GM19035 (cell line): ENCODE measurements at regions not wholly inside any gene's neighbourhood (a gene's known extent, or its start where the extent isn't known, plus 50 kb on each side); places are given as distances from the start of the nearest gene placed in this dataset.
"Not testable (repeated sequence)": the region's sequence is repeated elsewhere in the genome, so short reads cannot be mapped to it uniquely, and the experiment has no call there.

Source experiments
- ATAC-seq: cut with Tn5 transposase; IDR thresholded peaks from one replicate; pipeline ENCODE4 v1.9.1; 2021; ENCODE audit not compliant: unreplicated experiment

DNA sequence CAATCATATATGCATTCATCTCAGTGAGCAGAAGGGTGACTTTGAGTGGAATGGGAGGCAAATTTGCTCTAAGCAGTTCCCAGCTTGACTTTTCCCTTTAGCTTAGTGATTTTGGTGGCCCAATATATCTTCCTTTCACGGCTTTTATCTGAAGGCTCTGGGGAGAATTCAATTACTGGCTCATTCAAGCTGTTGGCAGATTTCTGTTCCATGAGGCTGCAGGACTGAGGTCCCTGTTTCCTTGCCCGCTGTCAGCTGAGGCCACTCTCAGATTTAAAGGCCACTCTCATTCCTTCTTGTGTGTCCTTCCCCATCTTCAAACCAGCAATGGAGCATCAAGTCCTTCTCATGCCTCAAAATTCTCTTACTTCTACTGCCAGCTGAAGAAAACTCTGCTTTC lies 170.4 kb upstream of the ATP10A start:
- ATAC-seq = no peak

DNA sequence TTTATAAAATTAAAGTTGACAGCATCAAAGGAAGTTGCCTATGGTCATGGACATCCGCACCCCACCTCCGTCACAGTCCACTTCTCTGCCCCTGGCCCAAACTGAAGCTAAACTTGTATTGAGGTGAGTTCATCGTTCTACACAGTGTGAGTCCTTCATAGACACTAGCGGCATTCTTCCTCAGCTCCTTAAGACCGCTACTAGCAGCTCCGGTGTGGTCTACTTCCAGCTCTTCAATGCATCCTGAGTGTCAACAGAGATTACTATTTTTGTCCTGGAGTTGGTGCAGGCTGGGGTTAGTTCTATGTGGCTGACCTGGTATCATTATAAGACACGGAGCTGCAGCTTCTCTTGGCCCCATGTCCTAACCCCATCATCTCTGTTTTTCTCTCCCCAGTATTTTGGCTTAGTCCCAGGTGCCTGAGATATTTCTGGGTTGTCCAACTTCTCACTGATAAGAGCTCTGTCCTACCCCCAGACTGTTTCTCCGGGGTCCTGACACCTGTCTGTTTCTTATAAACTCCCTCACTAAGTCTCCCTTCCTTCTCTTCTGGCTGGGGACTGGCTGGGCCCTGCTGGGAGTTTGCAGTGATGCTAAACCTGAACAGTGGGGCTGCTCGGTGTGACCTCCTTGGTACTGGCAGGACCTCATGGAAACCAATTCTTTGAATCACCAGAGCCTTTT lies 169.2 kb upstream of the ATP10A start:
- no peak for ATAC-seq

DNA sequence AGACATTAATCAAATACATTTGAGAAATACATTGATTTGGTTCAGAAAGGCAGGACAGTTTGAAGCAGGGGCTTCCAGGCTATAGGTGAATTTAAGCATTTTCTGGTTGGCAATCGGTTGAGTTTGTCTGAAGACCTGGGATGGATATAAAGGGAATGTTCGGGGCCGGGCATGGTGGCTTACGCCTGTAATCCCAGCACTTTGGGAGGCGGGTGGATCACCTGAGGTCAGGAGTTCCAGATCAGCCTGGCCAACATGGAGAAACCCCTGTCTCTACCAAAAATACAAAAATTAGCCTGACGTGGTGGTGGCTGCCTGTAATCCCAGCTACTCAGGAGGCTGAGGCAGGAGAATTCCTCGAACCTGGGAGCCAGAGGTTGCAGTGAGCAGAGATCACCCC lies 166.5 kb upstream of the ATP10A start:
- not testable (repeated sequence) for ATAC-seq

DNA sequence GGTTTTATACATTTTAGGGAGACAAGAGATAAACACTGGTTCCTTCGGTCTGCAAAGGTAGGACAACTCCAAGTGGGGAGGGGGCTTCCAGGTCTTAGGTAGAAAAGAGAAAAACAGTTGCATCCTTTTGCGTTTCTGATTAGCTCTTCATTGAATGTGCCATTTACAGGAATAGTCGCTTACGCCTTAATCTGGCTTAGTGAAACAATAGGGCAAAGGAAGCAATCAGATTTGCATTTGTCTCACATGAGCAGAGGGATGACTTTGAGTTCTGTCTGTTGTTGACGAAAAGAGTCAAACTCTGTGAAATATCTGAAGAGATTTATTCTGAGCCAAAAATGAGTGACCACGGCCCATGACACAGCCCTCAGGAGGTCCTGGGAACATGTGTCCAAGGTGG lies 166.0 kb upstream of the ATP10A start:
- ATAC-seq = no peak

DNA sequence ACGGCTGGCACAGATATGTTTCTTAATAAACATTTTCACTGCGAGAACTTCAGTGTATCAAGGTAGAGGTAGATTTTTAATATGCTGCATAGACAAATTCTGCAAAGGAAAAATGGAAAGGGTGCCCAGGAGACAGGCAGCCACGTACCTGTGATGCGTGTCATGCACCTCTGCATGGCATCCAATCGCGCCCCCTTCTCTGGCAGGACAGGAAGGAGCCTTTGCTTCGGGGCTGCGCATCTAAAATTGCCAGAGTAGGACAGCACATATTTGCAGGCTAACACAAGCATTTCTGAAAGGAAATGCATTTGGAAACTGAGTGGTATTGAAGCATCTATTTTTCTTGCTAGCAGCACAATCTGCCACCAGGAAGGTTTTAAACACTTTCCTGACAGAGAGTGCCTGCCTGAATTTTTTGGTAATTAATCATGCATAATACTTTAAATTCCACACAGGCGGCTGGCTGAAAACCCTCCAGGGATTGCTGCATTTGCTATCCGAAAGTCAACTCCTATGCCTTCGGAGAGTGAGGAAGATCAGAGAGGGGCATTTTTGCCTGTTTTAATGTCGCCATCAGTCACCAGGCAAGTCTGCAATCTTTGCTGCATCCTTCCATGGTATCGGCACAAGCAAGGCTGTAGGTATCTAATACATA lies 165.1 kb upstream of the ATP10A start:
- no peak for ATAC-seq

DNA sequence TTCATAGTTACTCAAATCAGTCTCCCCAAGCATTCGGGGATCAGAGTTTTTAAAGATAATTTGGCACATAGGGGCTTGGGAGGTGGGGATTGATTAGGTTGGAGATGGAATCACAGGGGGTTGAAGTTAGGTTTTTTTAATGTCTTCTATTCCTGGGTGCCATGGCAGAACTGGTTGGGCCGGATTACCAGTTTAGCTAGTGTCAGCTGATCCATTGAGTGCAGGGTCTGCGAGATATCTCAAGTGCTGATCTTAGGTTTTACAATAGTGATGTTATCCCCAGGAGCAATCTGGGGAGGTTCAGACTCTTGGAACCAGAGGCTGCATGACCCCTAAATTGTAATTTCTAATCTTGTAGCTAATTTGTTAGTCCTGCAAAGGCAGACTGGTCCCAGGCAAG lies 163.5 kb upstream of the ATP10A start:
- not testable (repeated sequence) for ATAC-seq

DNA sequence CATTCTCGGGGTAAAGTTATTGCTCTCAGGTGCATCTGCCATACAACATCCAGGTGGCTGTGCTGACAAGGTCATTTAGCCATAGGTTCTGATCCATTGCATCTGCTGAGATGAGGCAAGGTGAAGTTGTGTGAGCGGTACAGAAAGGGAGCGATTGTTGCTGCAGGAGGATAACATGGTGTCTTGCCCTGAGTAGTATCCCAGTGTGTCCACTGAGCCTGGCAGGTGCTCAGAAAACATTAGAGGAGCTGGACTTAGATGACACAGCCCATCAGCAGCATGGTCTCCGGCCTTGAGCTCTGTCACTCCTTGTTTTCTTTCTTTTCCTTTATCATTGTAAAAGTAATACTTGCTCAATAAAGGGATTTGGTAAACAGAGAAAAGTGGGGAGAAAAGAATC lies 161.1 kb upstream of the ATP10A start:
- no peak for ATAC-seq

DNA sequence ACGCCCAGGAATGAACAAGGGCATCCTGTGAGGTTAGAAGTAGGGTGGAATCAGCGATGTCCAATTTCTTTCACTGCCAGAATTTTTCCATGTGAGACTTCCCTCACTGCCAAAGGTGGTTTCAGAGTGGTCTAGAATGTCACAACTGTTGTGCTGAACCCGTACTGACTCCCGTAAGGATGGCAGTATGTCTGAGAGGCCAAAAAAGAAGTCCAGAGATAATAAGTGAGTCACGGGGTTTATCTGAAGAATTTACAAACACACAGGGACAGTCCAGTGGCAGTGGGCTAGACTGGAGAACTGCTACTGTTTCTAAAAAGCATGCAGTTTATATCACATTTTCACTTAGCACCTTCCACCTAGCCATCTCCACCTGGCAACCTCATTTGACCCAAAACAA lies 160.6 kb upstream of the ATP10A start:
- no peak for ATAC-seq

DNA sequence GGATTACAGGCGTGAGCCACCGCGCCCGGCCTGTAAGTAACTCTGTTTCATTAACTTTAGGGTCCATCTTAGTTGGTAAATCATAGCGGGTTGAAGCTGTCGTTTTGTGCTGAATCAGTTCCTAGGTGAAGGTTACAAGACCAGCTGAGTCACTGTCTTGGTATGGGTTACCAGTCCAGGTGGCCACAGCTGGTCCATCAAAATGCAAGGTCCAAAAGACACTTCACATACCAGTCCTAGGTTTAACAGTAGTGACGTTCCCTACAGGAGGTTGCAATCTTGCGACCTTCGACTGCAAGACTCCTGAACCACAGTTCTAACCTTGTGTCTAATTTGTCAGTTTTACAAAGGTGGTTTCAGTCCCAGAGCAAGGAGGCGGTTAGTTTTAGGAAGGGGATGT lies 160.1 kb upstream of the ATP10A start:
- ATAC-seq = no peak

DNA sequence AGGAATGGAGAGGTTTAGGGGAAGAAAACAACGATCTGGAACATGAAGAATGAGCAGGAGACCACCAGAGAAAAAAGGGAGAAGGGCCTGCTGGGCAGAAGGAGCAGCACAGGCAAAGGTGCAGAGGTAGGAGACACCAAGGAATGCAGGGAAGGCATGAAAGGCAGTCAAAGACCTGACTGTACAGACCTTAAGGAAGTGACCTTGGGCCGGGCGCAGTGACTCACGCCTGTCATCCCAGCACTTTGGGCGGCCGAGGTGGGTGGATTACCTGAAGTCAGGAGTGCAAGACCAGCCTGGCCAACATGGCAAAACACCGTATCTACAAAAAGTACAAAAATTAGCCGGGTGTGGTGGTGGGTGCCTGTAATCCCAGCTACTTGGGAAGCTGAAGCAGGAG lies 157.7 kb upstream of the ATP10A start:
- ATAC-seq = no peak

DNA sequence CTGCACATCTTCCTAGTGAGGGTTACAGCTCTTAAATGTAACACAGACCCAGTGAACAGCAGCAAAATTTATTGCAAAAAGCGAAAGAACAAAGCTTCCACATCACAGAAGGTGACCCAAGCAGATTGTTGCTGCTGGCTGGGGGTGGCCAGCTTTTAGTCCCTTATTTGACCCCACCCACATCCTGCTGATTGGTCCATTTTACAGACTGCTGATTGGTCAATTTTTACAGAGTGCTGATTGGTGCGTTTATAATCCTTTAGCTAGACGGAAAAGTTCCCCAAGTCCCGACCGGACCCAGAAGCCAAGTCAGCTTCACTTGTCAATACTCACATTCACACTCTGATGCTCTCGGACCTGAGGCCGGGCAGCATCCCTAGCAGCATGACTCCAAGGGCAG lies 154.5 kb upstream of the ATP10A start:
- ATAC-seq = no peak

DNA sequence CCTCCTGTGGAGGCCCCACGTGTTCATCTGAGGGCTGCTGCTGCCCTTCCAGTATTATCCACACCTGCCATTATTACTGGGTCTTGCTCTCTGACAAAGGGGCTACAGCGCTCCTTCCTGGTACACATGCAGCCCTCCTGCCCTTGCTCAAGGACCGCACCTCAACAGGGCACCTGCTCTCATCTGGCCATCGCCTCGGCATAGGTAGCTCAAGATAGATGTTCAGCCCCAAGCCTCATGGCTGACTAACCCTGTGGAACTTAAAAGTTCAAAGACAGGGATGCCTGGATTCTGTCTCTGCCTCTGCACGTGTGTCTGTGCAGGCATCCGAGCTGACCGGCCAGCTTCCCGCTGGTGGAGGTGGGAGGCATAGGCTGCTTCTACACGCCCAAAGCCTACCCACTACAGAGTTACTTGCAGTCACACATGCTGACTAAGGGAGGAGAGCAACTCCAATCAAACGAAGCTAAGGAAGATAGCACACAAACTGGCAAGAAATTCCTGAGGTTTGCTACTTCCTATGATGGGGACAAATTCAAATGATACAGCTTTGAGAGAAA lies 152.5 kb upstream of the ATP10A start:
- ATAC-seq = no peak

DNA sequence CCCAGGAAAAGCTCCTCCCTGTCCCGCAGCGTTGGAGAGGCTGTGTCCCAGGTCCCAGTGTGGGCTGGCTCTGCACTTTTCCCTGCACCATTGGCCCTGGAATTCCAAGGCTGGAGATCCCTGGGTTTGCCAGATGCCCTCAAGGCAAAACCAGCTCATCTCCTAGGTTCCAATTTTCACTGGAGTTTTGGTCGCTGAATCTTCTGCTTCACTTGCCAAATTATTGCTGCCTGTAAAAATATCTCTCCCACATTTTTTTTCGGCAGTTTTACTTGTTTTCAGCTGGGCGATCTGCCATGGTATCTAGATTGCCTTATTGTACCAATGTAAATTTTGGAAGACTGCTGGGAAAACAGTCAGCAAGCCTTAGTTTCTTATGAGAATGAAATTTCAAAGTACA lies 150.9 kb upstream of the ATP10A start:
- ATAC-seq = no peak

DNA sequence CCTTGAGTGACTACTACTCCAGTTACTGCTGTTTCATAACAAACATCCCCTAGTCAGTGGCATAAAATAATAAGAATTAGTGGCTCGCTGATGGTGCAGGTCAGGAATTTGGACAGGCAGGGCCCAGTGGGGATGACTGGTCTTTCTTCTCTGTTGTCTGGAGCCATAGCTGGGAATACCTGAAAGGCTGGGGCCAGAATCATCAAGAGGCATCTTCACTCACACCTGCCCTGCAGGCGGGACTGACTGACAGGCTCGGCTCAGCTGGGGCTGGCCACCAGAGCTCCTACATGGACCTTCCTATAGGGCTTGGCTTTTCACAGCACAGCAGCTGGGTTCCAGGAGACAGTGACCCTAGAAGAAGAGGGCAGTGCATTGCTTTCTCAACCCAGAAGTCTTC lies 148.8 kb upstream of the ATP10A start:
- no peak for ATAC-seq

DNA sequence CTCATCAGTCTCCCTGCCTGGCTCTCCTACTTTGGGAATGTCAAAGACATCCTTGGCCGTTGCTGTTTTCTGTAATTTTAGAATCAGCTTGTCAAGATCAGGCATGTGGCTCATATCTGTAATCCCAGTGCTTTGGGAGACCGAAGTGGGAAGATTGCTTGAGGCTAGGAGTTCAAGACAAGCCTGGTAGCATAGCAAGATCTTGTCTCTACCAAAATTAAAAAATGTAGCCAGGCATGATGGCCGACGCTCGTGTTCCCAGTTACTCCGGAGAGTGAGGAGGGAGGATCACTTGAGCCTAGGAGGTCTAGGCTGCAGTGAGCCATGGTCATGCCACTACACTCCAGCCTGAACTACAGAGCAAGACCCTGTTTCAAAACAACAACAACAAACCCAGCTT lies 144.0 kb upstream of the ATP10A start:
- ATAC-seq = no peak

DNA sequence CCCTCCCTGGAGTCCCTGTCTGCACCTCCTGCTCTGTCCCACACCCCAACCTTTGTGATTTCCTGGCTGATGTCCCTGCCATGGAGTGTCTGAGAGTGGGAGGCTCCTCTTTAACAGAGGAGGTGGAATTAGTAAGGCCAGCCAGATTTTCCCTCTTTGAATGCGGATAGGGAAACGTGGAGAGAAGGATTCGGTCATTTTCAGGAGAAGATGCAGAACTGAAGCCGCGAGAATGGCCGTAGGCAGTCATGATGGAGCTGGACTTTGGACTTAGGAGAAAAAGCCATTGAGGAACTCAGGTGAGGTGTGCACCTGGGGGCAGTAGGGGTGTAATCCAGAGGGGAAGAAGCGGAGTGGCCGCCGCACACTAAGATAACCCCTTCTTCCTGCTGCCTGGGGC lies 138.1 kb upstream of the ATP10A start:
- no peak for ATAC-seq

DNA sequence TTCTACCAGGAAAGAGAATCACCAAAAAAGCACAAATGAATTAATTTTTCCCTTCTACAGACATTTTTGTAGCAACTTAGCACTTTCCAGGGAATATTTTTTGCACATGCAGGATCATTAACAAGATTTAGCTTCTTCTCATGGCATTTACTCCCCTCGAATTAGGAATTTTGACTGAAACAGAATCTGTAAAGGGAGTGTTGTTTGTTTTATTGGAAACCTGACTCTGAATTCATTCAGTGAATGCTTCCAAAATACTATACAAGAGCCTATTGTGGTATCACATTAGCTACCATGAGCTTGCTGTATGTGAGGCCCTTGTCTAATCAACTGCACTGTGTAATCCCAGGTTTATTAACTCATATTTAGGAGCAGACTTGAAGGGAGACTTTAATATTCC lies 130.4 kb upstream of the ATP10A start:
- no peak for ATAC-seq

DNA sequence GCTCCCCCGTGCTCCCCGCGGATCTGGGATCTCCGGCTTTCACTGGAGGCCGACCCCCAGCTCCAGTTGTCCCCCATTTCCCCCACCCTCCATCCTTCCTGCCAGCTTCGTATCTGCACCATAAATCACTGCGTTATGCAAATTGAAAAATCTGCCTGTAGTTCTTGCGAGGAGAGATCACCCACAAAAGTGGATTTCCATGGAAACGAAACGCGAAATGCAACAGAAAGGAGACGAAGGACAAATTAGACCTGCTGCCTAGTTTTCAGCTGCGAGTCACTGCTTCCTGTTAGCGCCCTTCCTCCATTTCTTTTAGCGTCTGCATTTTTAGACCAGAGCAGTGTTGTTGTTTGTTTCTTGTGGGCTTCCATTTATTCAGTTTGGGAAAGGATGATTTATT lies 127.1 kb upstream of the ATP10A start:
- ATAC-seq = no peak

DNA sequence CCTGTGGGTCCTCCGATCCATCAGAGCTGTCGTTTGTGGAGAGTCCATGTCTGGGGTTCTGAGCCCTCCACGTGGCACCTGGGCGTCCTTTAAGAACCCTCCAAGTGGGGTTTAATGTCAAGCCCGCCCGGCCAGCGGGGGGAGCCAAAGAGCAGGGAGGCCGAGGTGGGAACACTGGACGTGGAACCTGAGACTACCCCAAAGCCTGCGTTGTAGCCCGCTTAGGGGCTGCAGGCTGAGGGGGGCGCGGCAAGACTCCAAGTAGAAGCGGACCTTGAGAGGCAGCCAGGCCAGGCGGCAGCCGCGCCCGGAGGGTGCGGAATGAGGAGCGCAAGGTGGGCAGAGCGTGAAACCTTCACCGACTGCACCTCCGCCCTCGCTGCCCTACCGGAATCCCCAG lies 126.2 kb upstream of the ATP10A start:
- ATAC-seq = no peak

DNA sequence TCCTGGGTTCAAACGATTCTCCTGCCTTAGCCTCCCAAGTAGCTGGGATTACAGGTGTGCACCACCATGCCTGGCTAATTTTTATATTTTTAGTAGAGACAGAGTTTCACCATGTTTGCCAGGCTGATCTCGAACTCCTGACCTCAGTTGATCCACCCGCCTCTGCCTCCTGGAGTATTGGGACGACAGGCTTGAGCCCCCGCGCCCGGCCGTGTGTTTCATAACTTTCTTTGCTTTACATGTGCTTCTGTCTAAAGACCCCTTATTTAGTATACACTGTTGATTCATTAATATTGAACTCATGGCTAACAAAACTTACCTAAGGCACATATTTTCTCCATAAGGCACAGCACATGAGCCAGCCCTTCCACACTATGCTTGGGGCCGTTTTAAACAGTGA lies 125.6 kb upstream of the ATP10A start:
- ATAC-seq = not testable (repeated sequence)

DNA sequence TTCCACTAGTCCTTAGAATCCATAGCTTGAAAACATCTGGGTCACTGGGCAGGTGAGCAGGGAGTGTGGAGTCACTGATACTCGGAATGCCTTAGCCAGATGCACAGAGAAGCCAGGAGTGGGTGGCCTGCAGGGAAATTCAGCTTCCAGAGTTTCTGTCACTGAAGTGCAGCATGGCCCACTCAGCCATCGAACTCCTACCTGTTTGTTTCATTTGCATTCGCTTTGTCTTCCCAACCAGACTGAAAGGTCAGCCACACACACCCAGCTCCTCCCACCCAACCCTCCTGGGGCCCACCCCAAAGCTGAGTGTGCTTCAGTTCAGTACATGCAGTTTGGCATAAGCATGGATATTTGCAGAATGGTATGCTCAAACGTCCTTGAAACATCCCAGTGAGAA lies 124.5 kb upstream of the ATP10A start:
- ATAC-seq = no peak

DNA sequence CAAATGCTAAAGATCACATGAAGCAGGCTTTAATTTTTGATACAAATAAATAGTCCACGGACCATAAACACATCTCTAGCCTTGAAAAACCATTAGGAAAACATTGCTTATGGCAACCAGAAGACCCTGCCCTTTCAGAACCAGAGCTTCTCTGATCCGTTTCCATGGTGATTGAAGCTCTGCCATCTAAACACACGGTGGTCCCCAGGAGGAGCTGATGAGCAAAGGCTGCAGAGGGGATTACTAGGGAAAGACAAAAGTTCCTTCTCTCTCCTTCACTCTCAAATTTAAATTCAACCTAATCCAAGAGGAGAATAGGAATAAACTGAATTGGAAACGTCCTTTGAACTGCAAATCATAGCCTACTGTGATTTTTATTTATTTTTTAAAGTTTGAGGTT lies 122.0 kb upstream of the ATP10A start:
- ATAC-seq = no peak

DNA sequence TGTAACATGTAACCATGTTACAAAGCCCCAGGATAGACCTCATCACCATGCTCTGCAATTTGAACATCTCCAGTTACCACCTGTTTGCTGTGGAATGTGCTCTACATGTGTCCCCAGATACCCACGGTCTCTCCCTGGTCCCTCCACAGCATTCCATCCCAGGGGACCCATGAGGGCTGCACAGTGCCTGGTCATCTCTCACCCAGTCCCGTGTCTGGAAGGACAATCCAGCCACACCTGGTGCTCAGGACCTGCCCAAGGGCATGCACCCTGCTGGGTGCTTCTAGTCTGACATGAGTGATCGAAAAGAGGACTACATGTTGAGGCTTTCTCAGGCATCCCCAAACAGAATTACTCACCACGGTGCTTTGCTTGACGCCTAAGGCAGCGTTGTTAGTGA lies 119.6 kb upstream of the ATP10A start:
- no peak for ATAC-seq
